ENCODE measurements at regions not wholly inside any gene's neighbourhood (a gene's known extent, or its start where the extent isn't known, plus 50 kb on each side); places are given as distances from the start of the nearest gene placed in this dataset.

- TF ChIP-seq CTCF (conservative IDR thresholded peaks at IDR 0.05; ENCODE audit: low read depth, low read length) (no peak), EZH2 (IDR thresholded peaks at IDR 0.05; ENCODE audit: borderline replicate concordance, low read depth, low read length, poor library complexity, severe bottlenecking) (no peak)
Measured at GRCh38 chr6:144653885-144654505, 368.9 kb downstream of the UTRN start.
